GM12878 (cell line): ENCODE measurements at regions not wholly inside any gene's neighbourhood (a gene's known extent, or its start where the extent isn't known, plus 50 kb on each side); places are given as distances from the start of the nearest gene placed in this dataset.
"Not testable (repeated sequence)": the region's sequence is repeated elsewhere in the genome, so short reads cannot be mapped to it uniquely, and the experiment has no call there.

Experiments
- BMI1 ChIP-seq: fragments of 450-650 bp; IDR thresholded peaks from 2 replicates; pipeline ENCODE4 v1.6.1; 2016; ENCODE audit warnings: mild to moderate bottlenecking, moderate library complexity, borderline replicate concordance
- FOXK2 ChIP-seq: fragments of 450-650 bp; IDR thresholded peaks from 2 replicates; pipeline ENCODE4 v1.6.1; 2017; ENCODE audit warnings: mild to moderate bottlenecking, moderate library complexity
- NKRF ChIP-seq: fragments of 450-650 bp; conservative IDR thresholded peaks from 2 replicates; pipeline ENCODE4 v1.6.1; 2017; ENCODE audit warnings: mild to moderate bottlenecking, moderate library complexity
- POLR2A ChIP-seq: IDR thresholded peaks from 2 replicates; pipeline ENCODE4 v1.6.1; 2011; ENCODE audit warnings: low read depth, mild to moderate bottlenecking, low read length
- SP1 ChIP-seq: IDR thresholded peaks from one replicate; pipeline ENCODE4 v1.6.1; 2011; ENCODE audit warnings: low read depth, low read length
- STAT3 ChIP-seq: IDR thresholded peaks from 2 replicates; pipeline ENCODE4 v1.6.1; 2011; ENCODE audit warnings: low read depth, low read length, improper control_type of control experiment
- ZNF274 ChIP-seq: IDR thresholded peaks from one replicate; pipeline ENCODE4 v1.8.0; 2011; ENCODE audit not compliant: insufficient read length, insufficient read depth
- TF ChIP-seq, protein P1 (sequence below): IDR thresholded peaks from 2 replicates; pipeline ENCODE4 v1.6.1; 2012; ENCODE audit warnings: low read depth, low read length, improper control_type of control experiment
- TF ChIP-seq, protein P2 (sequence below): fragments of 450-650 bp; IDR thresholded peaks from 2 replicates; pipeline ENCODE4 v1.6.1; 2014; ENCODE audit warnings: mild to moderate bottlenecking
- TF ChIP-seq, protein P3 (sequence below): IDR thresholded peaks from 2 replicates; pipeline ENCODE4 v1.6.1; 2012; ENCODE audit warnings: mild to moderate bottlenecking, low read depth, low read length
- TF ChIP-seq, protein P4 (sequence below), 3 experiments: IDR thresholded peaks in 2 of 3; conservative IDR thresholded peaks in 1 of 3; 2 replicates each; pipeline ENCODE4 v1.5.1; 2011; ENCODE audit warnings: low read depth in 3 of 3, low read length in 3 of 3, mild to moderate bottlenecking in 3 of 3, control low read depth in 2 of 3, moderate library complexity in 2 of 3, inconsistent platforms in 1 of 3, mixed read lengths in 1 of 3; ENCODE audit not compliant: control insufficient read depth in 2 of 3, insufficient read depth in 1 of 3; ENCODE audit errors: extremely low read depth in 1 of 3

- TF ChIP-seq, protein P1, sequence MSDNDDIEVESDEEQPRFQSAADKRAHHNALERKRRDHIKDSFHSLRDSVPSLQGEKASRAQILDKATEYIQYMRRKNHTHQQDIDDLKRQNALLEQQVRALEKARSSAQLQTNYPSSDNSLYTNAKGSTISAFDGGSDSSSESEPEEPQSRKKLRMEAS: not testable (repeated sequence)
- TF ChIP-seq NKRF, STAT3, BMI1, FOXK2, POLR2A, ZNF274, SP1: not testable (repeated sequence)
- TF ChIP-seq, protein P2, sequence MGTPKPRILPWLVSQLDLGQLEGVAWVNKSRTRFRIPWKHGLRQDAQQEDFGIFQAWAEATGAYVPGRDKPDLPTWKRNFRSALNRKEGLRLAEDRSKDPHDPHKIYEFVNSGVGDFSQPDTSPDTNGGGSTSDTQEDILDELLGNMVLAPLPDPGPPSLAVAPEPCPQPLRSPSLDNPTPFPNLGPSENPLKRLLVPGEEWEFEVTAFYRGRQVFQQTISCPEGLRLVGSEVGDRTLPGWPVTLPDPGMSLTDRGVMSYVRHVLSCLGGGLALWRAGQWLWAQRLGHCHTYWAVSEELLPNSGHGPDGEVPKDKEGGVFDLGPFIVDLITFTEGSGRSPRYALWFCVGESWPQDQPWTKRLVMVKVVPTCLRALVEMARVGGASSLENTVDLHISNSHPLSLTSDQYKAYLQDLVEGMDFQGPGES: not testable (repeated sequence)
- TF ChIP-seq, protein P3, sequence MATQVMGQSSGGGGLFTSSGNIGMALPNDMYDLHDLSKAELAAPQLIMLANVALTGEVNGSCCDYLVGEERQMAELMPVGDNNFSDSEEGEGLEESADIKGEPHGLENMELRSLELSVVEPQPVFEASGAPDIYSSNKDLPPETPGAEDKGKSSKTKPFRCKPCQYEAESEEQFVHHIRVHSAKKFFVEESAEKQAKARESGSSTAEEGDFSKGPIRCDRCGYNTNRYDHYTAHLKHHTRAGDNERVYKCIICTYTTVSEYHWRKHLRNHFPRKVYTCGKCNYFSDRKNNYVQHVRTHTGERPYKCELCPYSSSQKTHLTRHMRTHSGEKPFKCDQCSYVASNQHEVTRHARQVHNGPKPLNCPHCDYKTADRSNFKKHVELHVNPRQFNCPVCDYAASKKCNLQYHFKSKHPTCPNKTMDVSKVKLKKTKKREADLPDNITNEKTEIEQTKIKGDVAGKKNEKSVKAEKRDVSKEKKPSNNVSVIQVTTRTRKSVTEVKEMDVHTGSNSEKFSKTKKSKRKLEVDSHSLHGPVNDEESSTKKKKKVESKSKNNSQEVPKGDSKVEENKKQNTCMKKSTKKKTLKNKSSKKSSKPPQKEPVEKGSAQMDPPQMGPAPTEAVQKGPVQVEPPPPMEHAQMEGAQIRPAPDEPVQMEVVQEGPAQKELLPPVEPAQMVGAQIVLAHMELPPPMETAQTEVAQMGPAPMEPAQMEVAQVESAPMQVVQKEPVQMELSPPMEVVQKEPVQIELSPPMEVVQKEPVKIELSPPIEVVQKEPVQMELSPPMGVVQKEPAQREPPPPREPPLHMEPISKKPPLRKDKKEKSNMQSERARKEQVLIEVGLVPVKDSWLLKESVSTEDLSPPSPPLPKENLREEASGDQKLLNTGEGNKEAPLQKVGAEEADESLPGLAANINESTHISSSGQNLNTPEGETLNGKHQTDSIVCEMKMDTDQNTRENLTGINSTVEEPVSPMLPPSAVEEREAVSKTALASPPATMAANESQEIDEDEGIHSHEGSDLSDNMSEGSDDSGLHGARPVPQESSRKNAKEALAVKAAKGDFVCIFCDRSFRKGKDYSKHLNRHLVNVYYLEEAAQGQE: not testable (repeated sequence)
- TF ChIP-seq, protein P4, sequence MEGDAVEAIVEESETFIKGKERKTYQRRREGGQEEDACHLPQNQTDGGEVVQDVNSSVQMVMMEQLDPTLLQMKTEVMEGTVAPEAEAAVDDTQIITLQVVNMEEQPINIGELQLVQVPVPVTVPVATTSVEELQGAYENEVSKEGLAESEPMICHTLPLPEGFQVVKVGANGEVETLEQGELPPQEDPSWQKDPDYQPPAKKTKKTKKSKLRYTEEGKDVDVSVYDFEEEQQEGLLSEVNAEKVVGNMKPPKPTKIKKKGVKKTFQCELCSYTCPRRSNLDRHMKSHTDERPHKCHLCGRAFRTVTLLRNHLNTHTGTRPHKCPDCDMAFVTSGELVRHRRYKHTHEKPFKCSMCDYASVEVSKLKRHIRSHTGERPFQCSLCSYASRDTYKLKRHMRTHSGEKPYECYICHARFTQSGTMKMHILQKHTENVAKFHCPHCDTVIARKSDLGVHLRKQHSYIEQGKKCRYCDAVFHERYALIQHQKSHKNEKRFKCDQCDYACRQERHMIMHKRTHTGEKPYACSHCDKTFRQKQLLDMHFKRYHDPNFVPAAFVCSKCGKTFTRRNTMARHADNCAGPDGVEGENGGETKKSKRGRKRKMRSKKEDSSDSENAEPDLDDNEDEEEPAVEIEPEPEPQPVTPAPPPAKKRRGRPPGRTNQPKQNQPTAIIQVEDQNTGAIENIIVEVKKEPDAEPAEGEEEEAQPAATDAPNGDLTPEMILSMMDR (IDR thresholded peaks at IDR 0.05 in 2 of 3, conservative IDR thresholded peaks at IDR 0.05 in 1 of 3; ENCODE audit: control insufficient read depth in 2 of 3, extremely low read depth in 1 of 3, insufficient read depth in 1 of 3, low read depth in 3 of 3, low read length in 3 of 3): not testable (repeated sequence)
Measured at GRCh38 chr1:189225794-189226145, 1251.9 kb downstream of the BRINP3 start.
